ENCODE measurements at regions not wholly inside any gene's neighbourhood (a gene's known extent, or its start where the extent isn't known, plus 50 kb on each side); places are given as distances from the start of the nearest gene placed in this dataset.

- TF ChIP-seq HOXB5 (CRISPR knock-in tag; IDR thresholded peaks at IDR 0.05) = no peak
- TF ChIP-seq NR3C1 (IDR thresholded peaks at IDR 0.05) = no peak
- TF ChIP-seq CTCF (IDR thresholded peaks at IDR 0.05) = no peak
These were observed 673.6 kb downstream of the MATN1 start (continued) for GRCh38 chr1:30049748-30050296.

GRCh38 chr1:30048905-30049304 is 674.5 kb downstream of the MATN1 start:
- WGBS (ENCODE audit: missing lambda C conversion rate) = 60% methylated on average over 5 of the region's 5 CpGs
- POLR2A ChIA-PET = no interaction called here
- no peak for FAIRE-seq

GRCh38 chr1:30047576-30047975 is 675.8 kb downstream of the MATN1 start:
- POLR2A ChIA-PET = no interaction called here

More at GRCh38 chr1:30048905-30049304, 674.5 kb downstream of the MATN1 start:
- CTCF ChIA-PET = no interaction called here
- no peak overlapping the region for H3K27ac ChIP-seq
- H3K9me3 ChIP-seq = no peaks in the 10 kb centered on the region
- no peak overlapping the region for H3K4me2 ChIP-seq
- TF ChIP-seq E2F6 (IDR thresholded peaks at IDR 0.05; ENCODE audit: borderline replicate concordance, low read depth) = no peak
- TF ChIP-seq RNF2 (IDR thresholded peaks at IDR 0.05; ENCODE audit: borderline replicate concordance, low read depth) = no peak
- TF ChIP-seq RARB (CRISPR knock-in tag; IDR thresholded peaks at IDR 0.05) = no peak
- no peak for TF ChIP-seq ZNF302 (CRISPR knock-in tag; IDR thresholded peaks at IDR 0.05)
- TF ChIP-seq SMC3 (IDR thresholded peaks at IDR 0.05) = no peak
- no peak for TF ChIP-seq PHF8 (IDR thresholded peaks at IDR 0.05; ENCODE audit: borderline replicate concordance, low read depth)
- no peak for TF ChIP-seq HOXB13 (CRISPR knock-in tag; IDR thresholded peaks at IDR 0.05; ENCODE audit: low read depth)
- TF ChIP-seq TFCP2L1 (CRISPR knock-in tag; IDR thresholded peaks at IDR 0.05) = no peak
- no peak for TF ChIP-seq CHD4 (IDR thresholded peaks at IDR 0.05; ENCODE audit: borderline replicate concordance)
- no peak for ATAC-seq
- no peak overlapping the region for H3K4me3 ChIP-seq
- no peak for DNase-seq (ENCODE audit: low read depth in 1 of 2, low spot score in 1 of 2)
- H3K4me1 ChIP-seq = no peaks in the 10 kb centered on the region

More at GRCh38 chr1:30047576-30047975, 675.8 kb downstream of the MATN1 start:
- Histone ChIP-seq H3K4me3 (no peak overlapping the region), H3K4me2 (no peak overlapping the region), H3K27ac (no peak overlapping the region), H3K4me1 (no peaks in the 10 kb centered on the region), H3K9me3 (no peaks in the 10 kb centered on the region)
- ATAC-seq (no peak), FAIRE-seq (no peak), DNase-seq (ENCODE audit: low read depth in 1 of 2, low spot score in 1 of 2) (no peak)
- no CpG with 5 or more reads among the region's 3 CpGs for WGBS (ENCODE audit: missing lambda C conversion rate)
- TF ChIP-seq MYC (IDR thresholded peaks at IDR 0.05; ENCODE audit: borderline replicate concordance, low read length) = no peak
- no peak for TF ChIP-seq EHF (CRISPR knock-in tag; IDR thresholded peaks at IDR 0.05)
- TF ChIP-seq PHF8 (IDR thresholded peaks at IDR 0.05; ENCODE audit: borderline replicate concordance, low read depth) = no peak
- TF ChIP-seq POLR2A (IDR thresholded peaks at IDR 0.05; ENCODE audit: low read length) = no peak
- TF ChIP-seq MAFK (IDR thresholded peaks at IDR 0.05; ENCODE audit: partially characterized antibody) = no peak
- TF ChIP-seq REST (IDR thresholded peaks at IDR 0.05) = no peak
- TF ChIP-seq FOXS1 (CRISPR knock-in tag; IDR thresholded peaks at IDR 0.05) = no peak
- CTCF ChIA-PET = no interaction called here
